Sigmoid colon (tissue), 6 donors: ENCODE measurements at regions not wholly inside any gene's neighbourhood (a gene's known extent, or its start where the extent isn't known, plus 50 kb on each side); places are given as distances from the start of the nearest gene placed in this dataset.

Source experiments
- DNase-seq: peaks from one replicate; pipeline ENCODE4 v3.0.0-alpha.2; 2019
- H3K27ac ChIP-seq, 4 donors: fragments of 200-600 bp; sonication (generic); one replicate each; pipeline ENCODE4 v1.5.1; 2016 to 2019; ENCODE audit warnings: mild to moderate bottlenecking in 1 of 4
- H3K27me3 ChIP-seq, 3 donors: fragments of 200-600 bp; sonication (generic); one replicate each; pipeline ENCODE4 v1.5.1; 2019; ENCODE audit warnings: mild to moderate bottlenecking in 1 of 3
- H3K36me3 ChIP-seq, 4 donors: fragments of 200-600 bp; sonication (generic); one replicate each; pipeline ENCODE4 v1.5.1; 2016 to 2019
- H3K4me1 ChIP-seq, 4 donors: fragments of 200-600 bp; sonication (generic); one replicate each; pipeline ENCODE4 v1.5.1; 2017 to 2019
- H3K4me3 ChIP-seq, 4 donors: fragments of 200-600 bp; sonication (generic); one replicate each; pipeline ENCODE4 v1.5.1; 2017 to 2019; ENCODE audit warnings: mild to moderate bottlenecking in 2 of 4, moderate library complexity in 1 of 4
- H3K9me3 ChIP-seq, 4 donors: fragments of 200-600 bp in 3 of 4; sonication (generic) in 3 of 4; one replicate each; pipeline versions ENCODE4 v1.5.1 to v1.6.1; 2013 to 2019
- CTCF ChIP-seq, 4 experiments: fragments of 450-650 bp in 3 of 4; fragments of 200-600 bp in 1 of 4; IDR thresholded peaks; one replicate each; pipeline ENCODE4 v1.5.1; 2016 to 2019; ENCODE audit warnings: antibody characterized with exemption in 4 of 4, mild to moderate bottlenecking in 3 of 4, moderate library complexity in 2 of 4
- EP300 ChIP-seq, 4 donors: sonication (generic); formaldehyde crosslinking; IDR thresholded peaks; one replicate each; pipeline ENCODE4 v1.6.1; 2017; ENCODE audit warnings: antibody characterized with exemption in 4 of 4
- POLR2A ChIP-seq, 2 donors: fragments of 450-650 bp; IDR thresholded peaks; one replicate each; pipeline ENCODE4 v1.6.1; 2016; ENCODE audit warnings: antibody characterized with exemption in 2 of 2, mild to moderate bottlenecking in 2 of 2, moderate library complexity in 2 of 2
- POLR2AphosphoS5 ChIP-seq, 4 donors: sonication (generic); formaldehyde crosslinking; IDR thresholded peaks; one replicate each; pipeline ENCODE4 v1.6.1; 2017; ENCODE audit warnings: antibody characterized with exemption in 4 of 4
- WGBS, 2 donors: extraction: QIAGEN DNeasy Blood & Tissue Kit; methylation state at CpG; one replicate each; pipeline ENCODE4 v1.1.7; 2013; 5-methylcytosine and 5-hydroxymethylcytosine counted together
- intact Hi-C: fragments of 100-400 bp; cut with DNase I; formaldehyde crosslinking; loops from one replicate; pipeline ENCODE4 v1.15.1; 2023
- donor health status: healthy with polysubstance abuse.
- donor health status: healthy.

GRCh38 chr17:13160790-13161189, 143.0 kb upstream of the ELAC2 start:
- no peak overlapping the region for H3K4me3 ChIP-seq

GRCh38 chr17:13160296-13160695, 142.5 kb upstream of the ELAC2 start:
- Histone ChIP-seq H3K36me3 (no peaks in the 10 kb centered on the region), H3K27ac (no peak overlapping the region), H3K27me3 (no peaks in the 10 kb centered on the region), H3K9me3 (no peaks in the 10 kb centered on the region), H3K4me1 (no peaks in the 10 kb centered on the region), H3K4me3 (no peak overlapping the region)
- intact Hi-C loops, result no loop called here
- DNase-seq, result no peak
- TF ChIP-seq POLR2AphosphoS5 (IDR thresholded peaks at IDR 0.05) (no peak), EP300 (IDR thresholded peaks at IDR 0.05) (no peak), POLR2A (IDR thresholded peaks at IDR 0.05) (no peak), CTCF (IDR thresholded peaks at IDR 0.05) (no peak)
- 81 to 83% methylated on average over 3 of the region's 3 CpGs for WGBS, 2 donors

More at GRCh38 chr17:13160790-13161189, 143.0 kb upstream of the ELAC2 start:
- no peaks in the 10 kb centered on the region for H3K4me1 ChIP-seq
- no peaks in the 10 kb centered on the region for H3K36me3 ChIP-seq
- TF ChIP-seq POLR2A (IDR thresholded peaks at IDR 0.05) (no peak), CTCF (IDR thresholded peaks at IDR 0.05) (no peak), EP300 (IDR thresholded peaks at IDR 0.05) (no peak)
- H3K27me3 ChIP-seq, result no peaks in the 10 kb centered on the region
- 89 to 93% methylated on average over 2 of the region's 2 CpGs for WGBS, 2 donors
- intact Hi-C loops, result no loop called here
- H3K9me3 ChIP-seq, result no peaks in the 10 kb centered on the region
- no peak for DNase-seq
- H3K27ac ChIP-seq, result no peak overlapping the region

GRCh38 chr17:13158494-13159240, 140.8 kb upstream of the ELAC2 start:
- Histone ChIP-seq H3K36me3 (no peaks in the 10 kb centered on the region), H3K4me3 (no peak overlapping the region), H3K9me3 (no peaks in the 10 kb centered on the region), H3K27ac (no peak overlapping the region), H3K4me1 (no peaks in the 10 kb centered on the region), H3K27me3 (no peaks in the 10 kb centered on the region)
- no peak for DNase-seq
- WGBS, 2 donors, result 73 to 76% methylated on average over 2 of the region's 2 CpGs
- no peak for TF ChIP-seq CTCF (IDR thresholded peaks at IDR 0.05)
- intact Hi-C loops, result no loop called here

GRCh38 chr17:13157656-13158055, 139.8 kb upstream of the ELAC2 start:
- Histone ChIP-seq H3K36me3 (no peaks in the 10 kb centered on the region), H3K4me3 (no peak overlapping the region), H3K27ac (no peak overlapping the region), H3K27me3 (no peaks in the 10 kb centered on the region), H3K9me3 (no peaks in the 10 kb centered on the region), H3K4me1 (no peaks in the 10 kb centered on the region)
- no peak for DNase-seq
- WGBS, 2 donors, result 88 to 92% methylated on average over 5 of the region's 5 CpGs
- intact Hi-C loops, result no loop called here
- TF ChIP-seq EP300 (IDR thresholded peaks at IDR 0.05) (no peak), POLR2AphosphoS5 (IDR thresholded peaks at IDR 0.05) (no peak), CTCF (IDR thresholded peaks at IDR 0.05) (no peak), POLR2A (IDR thresholded peaks at IDR 0.05) (no peak)

- 89% methylated on average over 4 of the region's 4 CpGs for WGBS, 2 donors
- no peak for DNase-seq
- no peak overlapping the region for H3K27ac ChIP-seq
- TF ChIP-seq CTCF (IDR thresholded peaks at IDR 0.05) (no peak), POLR2AphosphoS5 (IDR thresholded peaks at IDR 0.05) (no peak), POLR2A (IDR thresholded peaks at IDR 0.05) (no peak), EP300 (IDR thresholded peaks at IDR 0.05) (no peak)
- no peaks in the 10 kb centered on the region for H3K27me3 ChIP-seq
- H3K4me3 ChIP-seq, result no peak overlapping the region
- no peaks in the 10 kb centered on the region for H3K36me3 ChIP-seq
- no peaks in the 10 kb centered on the region for H3K4me1 ChIP-seq
- no peaks in the 10 kb centered on the region for H3K9me3 ChIP-seq
- intact Hi-C loops, result no loop called here
Observed at GRCh38 chr17:13154930-13155329, 137.1 kb upstream of the ELAC2 start.
